PC-3 (cell line): ENCODE measurements at regions not wholly inside any gene's neighbourhood (a gene's known extent, or its start where the extent isn't known, plus 50 kb on each side); places are given as distances from the start of the nearest gene placed in this dataset.
"Not testable (repeated sequence)": the region's sequence is repeated elsewhere in the genome, so short reads cannot be mapped to it uniquely, and the experiment has no call there.

Experiments used
- ATAC-seq: fragments of 200-7000 bp; cut with Tn5 transposase; 2 replicates; pipeline ENCODE4 v1.9.1; 2020; ENCODE audit warnings: mild to moderate bottlenecking, moderate library complexity
- BruUV-seq: library from RNA; stranded (reverse); fragments of 400-500 nt; replicated peaks from 2 replicates; lab custom pipeline; 2021; lab: Mats Ljungman, UMichigan
- CTCF ChIA-PET: fragments of 300-600 bp; sonication (Branson Sonifier 250); formaldehyde crosslinking; loops from one replicate; lab custom pipeline; 2022; ENCODE audit warnings: antibody characterized with exemption; lab: Charles Lee
- POLR2A ChIA-PET: fragments of 300-600 bp; sonication (Branson Sonifier 250); formaldehyde crosslinking; loops from one replicate; lab custom pipeline; 2022; ENCODE audit warnings: antibody characterized with exemption; ENCODE audit not compliant: unreplicated experiment; lab: Charles Lee
- DNase-seq: peaks from one replicate; pipeline ENCODE4 v3.0.0-alpha.2; 2015
- H2AFZ ChIP-seq: fragments of 300-600 bp; sonication (generic); 2 replicates; pipeline ENCODE4 v1.6.0; 2016; ENCODE audit warnings: antibody characterized with exemption, low read length
- H3F3A ChIP-seq: fragments of 300-600 bp; sonication (generic); one replicate; pipeline ENCODE4 v1.6.0; 2017; ENCODE audit warnings: antibody characterized with exemption, low read length, control low read depth, mild to moderate bottlenecking; ENCODE audit not compliant: unreplicated experiment
- H3K27ac ChIP-seq: fragments of 300-600 bp; sonication (generic); 2 replicates; pipeline ENCODE4 v1.5.1; 2016; ENCODE audit warnings: mild to moderate bottlenecking, low read length
- H3K27me3 ChIP-seq: fragments of 300-600 bp; sonication (generic); 2 replicates; pipeline ENCODE4 v1.6.1; 2016; ENCODE audit warnings: low read length, mixed read lengths
- H3K36me3 ChIP-seq: fragments of 300-600 bp; sonication (generic); 2 replicates; pipeline ENCODE4 v1.6.1; 2016; ENCODE audit warnings: low read depth, mixed run types, low read length, mixed read lengths
- H3K4me1 ChIP-seq: fragments of 300-600 bp; sonication (generic); 2 replicates; pipeline ENCODE4 v1.5.1; 2016; ENCODE audit warnings: low read length; ENCODE audit not compliant: insufficient read depth
- H3K4me2 ChIP-seq: fragments of 300-600 bp; sonication (generic); 2 replicates; pipeline ENCODE4 v1.6.0; 2016; ENCODE audit warnings: low read length
- H3K4me3 ChIP-seq: fragments of 300-600 bp; sonication (generic); 2 replicates; pipeline ENCODE4 v1.5.1; 2016; ENCODE audit warnings: mild to moderate bottlenecking, low read length, mixed read lengths
- H3K79me2 ChIP-seq: fragments of 300-600 bp; sonication (generic); 2 replicates; pipeline ENCODE4 v1.6.1; 2017; ENCODE audit warnings: low read length, mixed read lengths
- H3K9ac ChIP-seq: fragments of 300-600 bp; sonication (generic); 2 replicates; pipeline ENCODE4 v1.6.0; 2016; ENCODE audit warnings: mild to moderate bottlenecking, low read length
- H3K9me2 ChIP-seq: fragments of 300-600 bp; sonication (generic); replicated peaks from 2 replicates; pipeline ENCODE4 v1.6.1; 2016; ENCODE audit warnings: mixed run types, low read length, mixed read lengths
- H3K9me3 ChIP-seq: fragments of 300-600 bp; sonication (generic); 2 replicates; pipeline ENCODE4 v1.6.1; 2016; ENCODE audit warnings: low read length, mixed read lengths
- H4K20me1 ChIP-seq: fragments of 300-600 bp; sonication (generic); 2 replicates; pipeline ENCODE4 v1.6.1; 2016; ENCODE audit warnings: low read length, mixed read lengths
- CTCF ChIP-seq: fragments of 300-600 bp; sonication (generic); conservative IDR thresholded peaks from 2 replicates; pipeline ENCODE4 v1.5.1; 2017; ENCODE audit warnings: antibody characterized with exemption, low read depth, mild to moderate bottlenecking, low read length
- EZH2 ChIP-seq: fragments of 300-600 bp; sonication (generic); IDR thresholded peaks from one replicate; pipeline ENCODE4 v1.6.1; 2017; ENCODE audit warnings: antibody characterized with exemption, mild to moderate bottlenecking, low read length; ENCODE audit not compliant: unreplicated experiment
- EZH2phosphoT487 ChIP-seq: fragments of 300-600 bp; sonication (generic); IDR thresholded peaks from 2 replicates; pipeline ENCODE4 v1.6.1; 2018; ENCODE audit warnings: mild to moderate bottlenecking, antibody characterized with exemption, low read length, borderline replicate concordance
- intact Hi-C: fragments of 100-400 bp; cut with micrococcal nuclease; formaldehyde crosslinking; loops from 2 replicates; pipeline ENCODE4 v1.9.0; 2023

- H3K79me2 ChIP-seq = no peaks in the 10 kb centered on the region
- intact Hi-C loops = no loop called here
- POLR2A ChIA-PET = no interaction called here
- DNase-seq (no peak), ATAC-seq (no peak)
- BruUV-seq = no TSS peak
- no peak overlapping the region for H3K4me2 ChIP-seq
- no peaks in the 10 kb centered on the region for H3K9me2 ChIP-seq
- no peaks in the 10 kb centered on the region for H3K27me3 ChIP-seq
- no peak overlapping the region for H2AFZ ChIP-seq
- no peak overlapping the region for H3K4me3 ChIP-seq
- CTCF ChIA-PET = no interaction called here
- no peak overlapping the region for H3K9ac ChIP-seq
- H4K20me1 ChIP-seq = no peaks in the 10 kb centered on the region
- H3K9me3 ChIP-seq = no peaks in the 10 kb centered on the region
- no peaks in the 10 kb centered on the region for H3K36me3 ChIP-seq
- peaks cover 15% of the 10 kb centered on the region for H3K4me1 ChIP-seq
- H3F3A ChIP-seq = no peaks in the 10 kb centered on the region
- no peak for TF ChIP-seq EZH2
- no peak for TF ChIP-seq CTCF
- TF ChIP-seq EZH2phosphoT487 = no peak
- H3K27ac ChIP-seq = no peak overlapping the region
Observed at GRCh38 chr21:35520302-35520701, 471.2 kb upstream of the RUNX1 start.

GRCh38 chr21:35517865-35518264 lies 468.8 kb upstream of the RUNX1 start:
- no peaks in the 10 kb centered on the region for H4K20me1 ChIP-seq
- H2AFZ ChIP-seq = no peak overlapping the region
- no peaks in the 10 kb centered on the region for H3K27me3 ChIP-seq
- intact Hi-C loops = no loop called here
- CTCF ChIA-PET = no interaction called here
- no peak for ATAC-seq
- no peaks in the 10 kb centered on the region for H3K79me2 ChIP-seq
- DNase-seq = no peak
- H3K9ac ChIP-seq = no peak overlapping the region
- H3K4me1 ChIP-seq = no peaks in the 10 kb centered on the region; the same call in 1 of the 2 replicates
- no peak overlapping the region for H3K4me3 ChIP-seq
- POLR2A ChIA-PET = no interaction called here
- no peak overlapping the region for H3K4me2 ChIP-seq
- no peak overlapping the region for H3K27ac ChIP-seq
- no peaks in the 10 kb centered on the region for H3K9me2 ChIP-seq
- TF ChIP-seq EZH2 (no peak), EZH2phosphoT487 (no peak), CTCF (no peak)
- no TSS peak for BruUV-seq
- H3K36me3 ChIP-seq = no peaks in the 10 kb centered on the region
- no peaks in the 10 kb centered on the region for H3F3A ChIP-seq
- no peaks in the 10 kb centered on the region for H3K9me3 ChIP-seq

- H3F3A ChIP-seq, H2AFZ ChIP-seq, H3K36me3 ChIP-seq, H3K9ac ChIP-seq, DNase-seq, BruUV-seq, H3K4me2 ChIP-seq, CTCF ChIA-PET, H3K9me3 ChIP-seq, H4K20me1 ChIP-seq, H3K27ac ChIP-seq, POLR2A ChIA-PET, H3K79me2 ChIP-seq, H3K9me2 ChIP-seq, H3K4me3 ChIP-seq, H3K27me3 ChIP-seq, intact Hi-C loops, ATAC-seq: not testable (repeated sequence)
- H3K4me1 ChIP-seq = peaks cover 13% of the 10 kb centered on the region
Observed at GRCh38 chr21:35516292-35516691, 467.2 kb upstream of the RUNX1 start.
